ENCODE measurements at regions not wholly inside any gene's neighbourhood (a gene's known extent, or its start where the extent isn't known, plus 50 kb on each side); places are given as distances from the start of the nearest gene placed in this dataset.

GRCh38 chr20:17100506-17100905 is 126.3 kb upstream of the PCSK2 start:
- H4K20me1 ChIP-seq (ENCODE audit: low read depth, low read length) = no peaks in the 10 kb centered on the region
- no peak overlapping the region for H3K4me3 ChIP-seq (ENCODE audit: insufficient read depth, low read length, poor library complexity, severe bottlenecking)
- no peak for TF ChIP-seq EZH2phosphoT487 (conservative IDR thresholded peaks at IDR 0.05; ENCODE audit: low read length)
- TF ChIP-seq CTCF (IDR thresholded peaks at IDR 0.05; ENCODE audit: insufficient read depth, low read length, poor library complexity, severe bottlenecking) = no peak
- H3K9me3 ChIP-seq (ENCODE audit: insufficient read depth, low read length) = no peaks in the 10 kb centered on the region
- no peak overlapping the region for H3K9ac ChIP-seq (ENCODE audit: low read length)
- no peaks in the 10 kb centered on the region for H3F3A ChIP-seq (ENCODE audit: insufficient read depth)
- H3K27ac ChIP-seq (ENCODE audit: low read depth, low read length) = no peak overlapping the region
- no peaks in the 10 kb centered on the region; the same call in 1 of the 2 replicates for H3K27me3 ChIP-seq (ENCODE audit: low read length)
- H3K36me3 ChIP-seq (ENCODE audit: low read length) = no peaks in the 10 kb centered on the region
- H3K4me2 ChIP-seq (ENCODE audit: low read depth, low read length, poor library complexity, severe bottlenecking) = no peak overlapping the region
- H3K79me2 ChIP-seq (ENCODE audit: insufficient read depth, low read length) = no peaks in the 10 kb centered on the region
- no peak overlapping the region for H2AFZ ChIP-seq (ENCODE audit: low read depth, low read length, severe bottlenecking)
- no peaks in the 10 kb centered on the region for H3K9me2 ChIP-seq (replicated peaks; ENCODE audit: insufficient read depth, low read length)

- no peak for TF ChIP-seq CTCF (IDR thresholded peaks at IDR 0.05; ENCODE audit: insufficient read depth, low read length, poor library complexity, severe bottlenecking)
- no peak for TF ChIP-seq EZH2phosphoT487 (conservative IDR thresholded peaks at IDR 0.05; ENCODE audit: low read length)
- H3F3A ChIP-seq (ENCODE audit: insufficient read depth) = no peaks in the 10 kb centered on the region
- H3K4me2 ChIP-seq (ENCODE audit: low read depth, low read length, poor library complexity, severe bottlenecking) = no peak overlapping the region
- H3K9ac ChIP-seq (ENCODE audit: low read length) = no peak overlapping the region
- H3K79me2 ChIP-seq (ENCODE audit: insufficient read depth, low read length) = no peaks in the 10 kb centered on the region
- H3K27me3 ChIP-seq (ENCODE audit: low read length) = no peaks in the 10 kb centered on the region; the same call in 1 of the 2 replicates
- H3K9me2 ChIP-seq (replicated peaks; ENCODE audit: insufficient read depth, low read length) = no peaks in the 10 kb centered on the region
- H3K9me3 ChIP-seq (ENCODE audit: insufficient read depth, low read length) = no peaks in the 10 kb centered on the region
- H3K4me3 ChIP-seq (ENCODE audit: insufficient read depth, low read length, poor library complexity, severe bottlenecking) = no peak overlapping the region
- no peak overlapping the region for H2AFZ ChIP-seq (ENCODE audit: low read depth, low read length, severe bottlenecking)
- no peaks in the 10 kb centered on the region for H4K20me1 ChIP-seq (ENCODE audit: low read depth, low read length)
- H3K36me3 ChIP-seq (ENCODE audit: low read length) = no peaks in the 10 kb centered on the region
- H3K27ac ChIP-seq (ENCODE audit: low read depth, low read length) = no peak overlapping the region
Observed at GRCh38 chr20:17107127-17107526, 119.7 kb upstream of the PCSK2 start.

- Histone ChIP-seq H3F3A (ENCODE audit: insufficient read depth) (no peaks in the 10 kb centered on the region), H3K4me3 (ENCODE audit: insufficient read depth, low read length, poor library complexity, severe bottlenecking) (no peak overlapping the region), H3K9ac (ENCODE audit: low read length) (no peak overlapping the region), H3K9me2 (replicated peaks; ENCODE audit: insufficient read depth, low read length) (no peaks in the 10 kb centered on the region), H3K27ac (ENCODE audit: low read depth, low read length) (no peak overlapping the region), H3K79me2 (ENCODE audit: insufficient read depth, low read length) (no peaks in the 10 kb centered on the region), H3K36me3 (ENCODE audit: low read length) (no peaks in the 10 kb centered on the region), H2AFZ (ENCODE audit: low read depth, low read length, severe bottlenecking) (no peak overlapping the region), H3K4me2 (ENCODE audit: low read depth, low read length, poor library complexity, severe bottlenecking) (no peak overlapping the region), H3K27me3 (ENCODE audit: low read length) (no peaks in the 10 kb centered on the region), H3K9me3 (ENCODE audit: insufficient read depth, low read length) (no peaks in the 10 kb centered on the region), H4K20me1 (ENCODE audit: low read depth, low read length) (no peaks in the 10 kb centered on the region)
- TF ChIP-seq CTCF (IDR thresholded peaks at IDR 0.05; ENCODE audit: insufficient read depth, low read length, poor library complexity, severe bottlenecking) = no peak
- no peak for TF ChIP-seq EZH2phosphoT487 (conservative IDR thresholded peaks at IDR 0.05; ENCODE audit: low read length)
Observed at GRCh38 chr20:17108896-17109295, 117.9 kb upstream of the PCSK2 start.

All from SU-DHL-6 (cell line).